ENCODE measurements at regions not wholly inside any gene's neighbourhood (a gene's known extent, or its start where the extent isn't known, plus 50 kb on each side); places are given as distances from the start of the nearest gene placed in this dataset.

DNA sequence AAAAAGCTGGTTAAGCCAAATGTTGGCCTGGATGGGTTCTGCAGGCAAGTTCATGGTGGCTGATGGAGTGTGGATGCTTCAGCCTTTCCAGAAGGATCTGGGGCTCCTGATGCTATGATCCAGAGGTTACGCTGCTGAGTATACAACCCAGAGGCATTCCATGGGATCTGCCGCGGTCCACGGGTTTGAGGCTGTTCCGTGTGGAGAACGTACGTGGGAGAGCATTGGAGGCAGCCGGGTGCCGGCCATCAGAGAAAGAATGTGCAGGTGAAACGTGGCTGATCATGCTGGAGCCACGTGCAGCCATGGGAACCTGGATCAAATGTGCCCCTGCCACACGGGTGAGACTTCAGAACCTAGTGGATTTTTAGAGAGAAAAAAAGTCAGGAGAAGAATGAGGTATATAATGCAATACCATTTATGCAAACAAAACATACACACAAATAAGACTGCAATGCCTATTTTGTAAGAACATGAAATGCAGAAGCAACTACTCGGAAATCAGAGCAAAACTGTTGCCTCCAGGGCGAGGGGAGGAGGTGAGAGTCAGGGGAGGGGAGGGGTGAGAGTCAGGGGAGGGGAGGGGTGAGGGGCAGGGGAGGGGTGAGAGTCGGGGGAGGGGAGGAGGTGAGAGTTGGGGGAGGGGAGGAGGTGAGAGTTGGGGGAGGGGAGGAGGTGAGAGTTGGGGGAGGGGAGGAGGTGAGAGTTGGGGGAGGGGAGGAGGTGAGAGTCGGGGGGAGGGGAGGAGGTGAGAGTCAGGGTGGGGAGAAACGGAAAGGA is 116.5 kb upstream of the C1orf174 start:
- no peak for DNase-seq (ENCODE audit: low spot score)

DNA sequence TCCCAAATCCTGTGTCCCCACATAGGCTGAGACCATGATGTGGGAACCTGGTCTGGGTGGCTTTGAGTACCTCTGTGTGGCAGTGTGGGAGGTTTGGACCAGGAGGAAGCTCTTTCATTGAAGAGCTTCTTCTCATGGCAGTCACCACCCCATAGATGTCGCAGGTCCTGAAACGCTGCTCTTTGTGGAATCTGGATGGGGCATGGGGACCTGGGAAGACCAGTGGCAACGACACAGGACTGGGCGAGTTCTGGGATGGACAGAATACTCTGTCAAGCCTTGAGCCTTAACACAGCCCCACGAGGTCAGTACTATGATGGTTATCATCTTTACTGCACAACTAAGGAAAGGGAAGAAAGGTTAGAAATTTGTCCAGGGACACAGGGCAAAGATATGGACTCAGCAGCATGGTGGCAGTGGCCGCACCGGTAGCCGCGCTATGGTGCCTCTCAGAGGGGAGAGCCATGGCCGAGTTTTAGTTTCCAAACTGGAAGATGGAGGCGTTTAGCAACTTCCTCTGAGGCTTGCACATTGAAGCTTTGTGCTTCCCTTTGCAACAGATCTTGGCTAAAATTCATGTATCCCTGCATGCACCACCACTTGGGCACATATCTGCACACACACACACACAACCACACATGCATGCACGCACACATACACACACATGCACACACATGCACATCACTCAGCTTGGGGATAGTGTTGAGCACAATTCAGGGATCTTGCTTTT is 117.7 kb upstream of the C1orf174 start:
- no peak for DNase-seq (ENCODE audit: low spot score)

DNA sequence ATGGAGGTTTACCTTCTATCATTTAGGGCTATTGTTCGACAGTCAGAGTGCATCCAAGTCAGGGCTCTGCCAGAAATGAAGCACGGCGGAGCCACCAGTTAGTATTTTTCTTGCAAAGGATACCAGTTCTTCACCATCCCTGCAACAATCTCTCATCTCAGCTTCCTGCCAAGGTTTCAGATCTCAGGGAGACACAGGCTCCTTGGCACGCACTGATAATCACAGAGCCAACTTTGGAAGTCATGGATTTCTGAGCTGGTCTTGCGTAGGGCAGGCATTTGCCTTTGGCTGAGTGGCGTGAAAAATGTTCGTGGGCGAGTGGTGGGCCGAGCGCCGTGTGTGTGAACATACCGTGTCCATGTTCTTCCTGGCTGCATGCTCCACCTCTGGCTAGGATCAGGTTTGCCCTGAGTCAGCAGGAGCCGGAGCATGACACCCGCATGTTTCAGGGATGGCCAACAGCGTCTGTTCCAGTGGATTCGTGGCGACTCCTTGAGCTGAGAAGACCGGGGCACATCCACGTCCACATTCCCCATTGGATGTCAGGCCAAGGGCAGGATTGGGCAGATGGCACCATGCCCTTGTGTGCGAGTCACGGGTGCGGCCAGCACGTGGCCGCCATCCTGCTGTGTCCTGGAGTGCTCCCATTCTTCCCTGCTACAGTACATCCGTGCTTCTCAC is 118.5 kb upstream of the C1orf174 start:
- no peak for DNase-seq (ENCODE audit: low spot score)

DNA sequence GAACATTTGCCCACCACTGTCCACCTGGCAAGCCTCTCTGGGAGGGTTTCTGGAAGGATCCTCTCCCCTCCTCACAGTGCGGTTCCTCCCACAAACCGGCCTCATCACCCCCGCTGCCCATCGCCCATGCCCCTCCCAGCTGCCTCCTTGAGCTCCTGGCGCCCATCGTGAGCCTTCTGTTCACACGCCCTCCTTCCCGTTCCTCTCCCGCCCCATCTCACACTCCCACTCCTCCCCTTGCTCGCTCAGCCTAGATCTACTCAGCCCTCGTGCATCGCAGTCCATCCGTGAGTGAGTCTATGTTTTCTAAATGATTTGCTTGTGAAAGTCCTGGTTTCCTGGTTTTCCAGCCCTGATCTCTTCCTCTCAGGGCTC is 119.1 kb upstream of the C1orf174 start:
- DNase-seq (ENCODE audit: low spot score): no peak

DNA sequence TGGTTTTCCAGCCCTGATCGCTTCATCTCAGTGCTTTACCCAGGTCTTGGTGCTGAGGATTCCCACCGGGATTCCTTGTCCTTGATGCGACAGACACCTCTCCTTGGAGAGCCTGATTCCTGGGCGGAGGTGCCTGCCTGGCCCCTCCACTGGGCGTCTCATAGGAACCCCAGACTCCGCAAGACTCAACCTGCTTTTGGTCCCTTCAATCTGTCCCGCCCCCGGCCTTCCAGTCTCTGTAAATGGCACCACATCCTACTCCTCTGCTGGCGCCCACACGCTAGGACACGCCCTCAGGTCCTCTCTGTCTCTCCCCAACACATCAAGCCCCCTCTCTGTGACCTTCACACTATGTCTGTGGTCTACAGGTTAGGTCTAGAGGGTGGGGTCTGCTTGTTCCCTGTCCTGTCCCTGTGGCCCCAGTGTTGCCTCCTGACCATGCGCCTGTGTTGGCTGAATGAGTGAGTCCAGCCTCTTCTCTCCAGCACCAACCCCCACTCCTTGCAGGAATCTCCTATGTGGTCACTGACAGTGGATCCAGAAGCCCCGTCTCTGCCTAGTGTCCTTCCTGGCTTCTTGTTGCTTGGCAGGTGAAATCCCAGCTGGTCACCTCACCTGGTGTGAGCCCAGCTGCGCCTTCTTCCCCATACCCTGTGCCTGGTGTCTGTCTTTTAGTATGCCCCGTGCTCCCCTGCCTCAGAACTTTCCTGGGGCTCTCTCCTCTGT is 119.7 kb upstream of the C1orf174 start:
- no peak for DNase-seq (ENCODE audit: low spot score)

DNA sequence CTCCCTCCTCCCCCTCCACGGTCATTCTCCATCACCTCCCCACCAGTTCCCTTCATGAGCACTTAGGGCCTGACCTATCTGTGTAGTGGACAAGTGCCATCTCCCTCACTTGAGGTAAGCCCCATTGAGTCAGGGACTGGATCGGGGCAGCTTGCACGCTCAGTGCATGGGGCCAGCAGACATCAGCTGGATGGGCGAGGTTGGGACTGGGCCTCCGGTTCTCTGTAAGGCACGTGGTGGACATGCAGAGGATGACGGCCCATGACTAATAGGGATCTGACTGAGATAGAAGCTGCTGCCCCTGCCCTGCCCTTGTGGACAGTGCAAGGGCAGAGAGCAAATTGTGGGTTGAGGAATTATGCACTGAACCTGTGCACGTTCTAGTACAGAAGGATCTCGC is 120.4 kb upstream of the C1orf174 start:
- DNase-seq (ENCODE audit: low spot score): no peak

DNA sequence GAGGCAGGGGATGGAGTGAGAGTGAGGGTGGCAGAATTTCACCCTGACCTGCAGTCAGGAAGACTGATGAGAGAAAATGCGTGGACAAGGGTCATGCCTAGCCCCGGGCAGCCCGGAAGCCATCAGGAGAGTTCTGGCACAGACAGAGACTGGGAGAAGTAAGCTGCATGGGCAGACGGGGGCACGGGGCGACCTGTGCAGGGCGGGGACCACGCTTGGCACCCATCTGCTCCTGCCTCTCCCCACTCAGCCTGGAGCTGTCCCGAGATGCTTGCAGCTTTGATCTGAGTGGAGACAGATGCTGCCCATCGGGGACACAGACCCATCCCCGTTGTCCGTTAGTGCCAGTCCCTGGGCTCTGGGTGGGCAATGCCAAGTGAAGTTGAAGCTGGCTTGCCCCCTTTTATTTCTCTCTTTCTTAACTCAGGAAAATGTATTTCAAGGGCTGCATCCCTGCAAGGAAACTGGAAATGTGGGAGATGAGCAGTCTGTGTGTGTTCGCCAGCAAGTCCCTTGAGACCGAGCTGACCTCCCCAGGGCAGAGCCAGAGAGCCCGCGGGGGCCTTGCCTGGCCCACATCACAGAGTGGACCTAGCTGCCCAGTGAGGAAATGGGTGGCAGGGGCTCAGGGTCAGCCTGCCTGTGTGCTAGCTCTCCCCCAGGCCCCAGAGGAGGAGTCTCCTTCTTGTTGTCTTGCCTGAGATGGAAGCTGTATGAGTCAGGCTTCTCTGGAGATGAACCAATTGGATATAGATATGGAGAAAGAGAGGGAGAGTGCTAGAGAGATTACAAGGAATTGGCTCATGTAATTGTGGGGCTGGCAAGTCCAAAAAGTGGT is 121.3 kb upstream of the C1orf174 start:
- no peak for DNase-seq (ENCODE audit: low spot score)

DNA sequence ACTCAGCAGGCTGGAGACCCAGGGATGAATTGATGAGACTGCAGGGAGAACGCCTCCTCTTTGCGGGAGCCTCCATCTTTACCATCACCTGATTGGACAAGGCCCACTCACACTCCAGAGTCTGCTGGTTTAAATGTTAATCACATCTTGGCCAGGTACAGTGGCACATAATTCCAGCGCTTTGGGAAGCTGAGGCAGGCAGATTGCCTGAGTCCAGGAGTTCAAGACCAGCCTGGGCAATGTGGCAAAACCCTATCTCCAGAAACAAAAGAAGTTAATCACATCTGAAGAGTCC is 121.8 kb upstream of the C1orf174 start:
- no peak for DNase-seq (ENCODE audit: low spot score)

DNA sequence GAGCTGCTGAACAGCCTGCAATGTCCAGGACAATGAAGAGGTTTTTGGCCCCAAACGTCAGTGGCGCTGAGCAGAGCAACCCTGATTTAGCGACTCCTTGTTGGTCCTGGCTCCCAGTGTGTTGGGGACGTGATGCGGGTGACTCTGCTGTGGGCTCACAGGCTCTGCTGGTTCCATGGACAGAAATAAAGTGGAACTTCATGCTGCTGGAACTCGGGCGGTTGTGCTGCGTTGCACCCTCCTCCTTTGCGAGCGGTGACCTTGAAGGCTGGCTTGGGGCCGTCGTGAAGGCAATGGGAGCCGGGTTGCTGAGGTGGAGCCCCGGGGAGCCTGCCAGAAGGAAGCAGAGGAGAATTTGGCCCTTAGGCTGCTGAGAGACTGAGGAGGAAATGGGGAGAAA is 122.6 kb upstream of the C1orf174 start:
- DNase-seq (ENCODE audit: low spot score): no peak

DNA sequence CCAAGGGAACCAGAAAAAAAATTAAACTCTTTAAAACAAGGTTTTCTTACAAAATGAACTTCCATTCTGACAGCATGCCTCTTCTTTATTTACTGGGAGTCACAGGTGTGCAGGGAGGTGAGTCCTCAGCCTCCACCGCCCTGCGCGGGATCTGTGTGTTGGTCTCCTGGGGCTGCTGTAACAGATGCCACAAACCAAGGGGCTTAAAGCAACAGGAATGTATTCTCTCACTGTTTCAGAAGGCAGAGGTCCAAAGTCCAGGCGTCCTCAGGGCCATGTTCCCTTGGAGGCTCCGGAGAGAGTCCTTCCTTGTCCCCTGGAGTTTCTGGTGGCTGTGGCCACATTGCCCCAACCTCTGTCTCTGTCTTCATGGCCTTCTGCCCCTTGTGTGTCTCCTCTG is 123.6 kb upstream of the C1orf174 start:
- no peak for DNase-seq (ENCODE audit: low spot score)

DNA sequence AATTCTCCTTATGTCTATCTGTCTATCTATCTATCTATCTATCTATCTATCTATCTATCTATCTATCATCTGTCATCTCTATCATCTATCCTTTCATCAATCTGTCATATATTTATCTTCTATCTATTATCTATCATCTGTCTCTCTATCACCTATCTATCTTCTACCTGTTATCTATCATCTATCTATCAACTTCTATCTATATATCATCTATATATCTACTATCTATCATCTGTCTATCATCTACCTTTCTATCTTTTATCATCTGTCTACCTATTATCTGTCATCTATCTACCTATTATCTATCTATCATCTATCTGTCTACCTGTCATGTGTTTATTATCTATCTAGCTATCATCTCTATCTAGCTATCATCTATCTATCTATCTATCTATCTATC is 124.7 kb upstream of the C1orf174 start:
- DNase-seq (ENCODE audit: low spot score): no peak

DNA sequence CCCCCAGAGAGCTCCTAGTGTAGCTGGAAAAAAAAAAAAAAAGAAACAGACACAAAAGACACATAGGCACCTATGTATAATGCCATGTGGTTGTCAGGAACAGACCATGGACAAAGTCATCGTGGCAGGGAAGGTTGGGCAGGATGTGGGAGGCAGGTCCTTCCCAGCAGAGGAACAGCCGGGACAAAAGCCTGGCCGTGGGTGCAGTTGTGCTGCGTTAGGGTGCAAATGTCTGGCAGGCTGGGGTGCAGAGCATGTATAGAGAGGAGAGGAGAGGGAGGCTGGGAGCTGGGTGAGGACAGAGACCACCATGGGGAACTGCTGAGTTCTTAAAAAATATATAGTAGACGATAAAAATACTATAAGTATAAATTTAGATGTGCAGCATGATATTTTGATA is 125.7 kb upstream of the C1orf174 start:
- DNase-seq (ENCODE audit: low spot score): no peak

DNA sequence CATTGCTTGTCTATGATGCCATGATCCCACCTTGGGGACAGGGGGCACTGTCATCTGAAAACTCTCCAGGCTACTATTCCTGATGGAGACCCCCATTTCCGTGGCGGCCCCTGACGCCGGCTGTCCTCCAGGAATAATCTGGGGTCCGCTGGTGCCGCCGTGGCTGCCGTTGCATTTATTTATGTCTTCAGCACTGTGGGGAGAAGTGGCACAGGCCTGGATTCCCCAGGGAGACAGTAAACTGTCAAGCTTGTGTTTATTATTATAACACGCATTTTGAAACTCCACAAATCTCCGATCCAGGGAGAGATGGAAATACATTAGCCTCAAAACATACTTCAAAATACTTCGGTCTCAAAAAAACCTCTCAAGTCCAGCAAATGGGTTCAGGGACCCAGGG is 126.9 kb upstream of the C1orf174 start:
- no peak for DNase-seq (ENCODE audit: low spot score)

DNA sequence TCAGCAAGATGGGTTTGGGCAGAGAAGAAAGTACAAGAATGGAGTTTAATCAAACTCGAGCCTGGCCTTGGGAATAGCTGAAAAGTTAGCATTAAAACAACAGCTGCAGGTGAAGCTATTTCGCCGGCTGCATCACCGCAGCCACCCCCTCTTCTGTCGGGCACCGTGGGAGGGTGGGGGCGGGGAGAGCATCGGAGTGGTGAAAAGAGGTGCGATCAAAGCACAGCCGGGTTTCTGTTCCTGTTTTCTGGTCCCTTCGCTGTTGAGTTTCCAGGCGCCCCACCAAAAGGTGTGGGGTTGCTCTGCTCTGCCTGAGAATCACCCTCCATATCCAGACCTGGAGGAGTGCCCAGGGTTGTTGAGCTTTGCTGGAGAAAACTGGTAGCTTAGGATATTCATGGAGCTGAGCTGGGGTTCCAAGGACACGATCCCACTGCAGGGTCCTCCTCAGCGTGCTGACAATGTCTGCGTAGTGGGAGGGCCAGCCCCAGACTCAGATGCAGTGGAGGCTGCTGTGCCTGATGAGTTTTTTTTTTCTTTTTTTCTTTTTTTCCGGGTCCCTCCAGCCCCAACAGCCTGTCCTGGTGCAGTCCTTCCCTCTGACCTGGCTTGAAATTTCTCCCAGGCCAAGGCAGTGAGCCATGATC is 127.5 kb upstream of the C1orf174 start:
- DNase-seq (ENCODE audit: low spot score): no peak

DNA sequence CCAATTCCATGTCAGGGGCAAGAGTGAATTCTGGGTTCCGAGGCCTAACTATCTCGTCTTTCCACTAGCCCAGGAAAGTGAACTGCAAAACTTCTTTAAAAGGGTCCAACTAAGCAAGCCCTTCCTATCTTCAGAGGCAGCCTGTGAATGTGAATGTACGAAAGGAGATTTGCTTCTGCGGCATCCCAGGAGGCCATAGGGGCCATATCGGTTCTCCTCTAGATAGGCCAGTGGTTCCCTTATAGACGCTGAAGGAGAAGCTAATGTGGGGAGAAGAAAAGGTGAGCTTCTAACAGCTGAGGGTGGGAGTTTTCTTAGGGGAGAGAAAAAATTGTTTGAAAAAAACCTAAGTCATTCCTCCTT is 128.0 kb upstream of the C1orf174 start:
- DNase-seq (ENCODE audit: low spot score): no peak

DNA sequence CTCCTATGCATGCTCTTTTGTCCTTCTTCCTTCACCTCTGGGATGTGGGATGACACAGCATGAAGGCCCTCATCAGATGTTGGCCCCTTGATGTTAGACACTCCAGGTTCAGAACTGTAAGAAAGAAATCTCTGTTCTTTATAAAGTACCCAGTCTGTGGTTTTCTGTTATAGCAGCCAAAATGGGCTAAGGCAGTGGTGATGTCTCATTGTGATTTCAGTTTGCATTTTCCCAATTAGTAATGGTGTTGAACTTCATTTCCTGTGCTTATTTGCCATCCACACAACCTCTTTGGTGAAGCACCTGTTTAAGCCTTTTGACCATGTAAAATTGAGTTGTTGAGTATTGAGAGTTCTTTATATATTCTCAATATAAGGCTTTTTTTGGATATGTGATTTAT is 129.3 kb upstream of the C1orf174 start:
- no peak for DNase-seq (ENCODE audit: low spot score)

DNA sequence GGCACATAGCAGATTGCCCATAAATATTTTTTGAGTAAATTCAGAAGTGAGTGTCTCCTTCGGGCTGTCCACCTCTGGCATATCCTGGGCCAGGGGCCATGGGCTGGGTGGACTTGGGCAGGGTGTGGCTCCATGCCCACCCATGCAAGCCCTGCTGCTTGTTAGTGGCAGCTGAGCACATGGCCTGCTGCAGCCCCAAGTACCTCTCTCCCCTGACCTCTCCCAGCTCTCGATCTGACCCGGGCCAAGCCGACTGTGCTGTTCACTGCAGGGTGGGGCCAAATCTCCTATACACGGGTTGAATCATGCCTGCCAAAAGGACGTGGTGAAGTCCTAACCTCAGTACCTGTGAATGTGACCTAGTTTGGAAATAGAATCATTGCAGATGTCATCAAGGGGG is 132.5 kb upstream of the C1orf174 start:
- no peak for DNase-seq (ENCODE audit: low spot score)

DNA sequence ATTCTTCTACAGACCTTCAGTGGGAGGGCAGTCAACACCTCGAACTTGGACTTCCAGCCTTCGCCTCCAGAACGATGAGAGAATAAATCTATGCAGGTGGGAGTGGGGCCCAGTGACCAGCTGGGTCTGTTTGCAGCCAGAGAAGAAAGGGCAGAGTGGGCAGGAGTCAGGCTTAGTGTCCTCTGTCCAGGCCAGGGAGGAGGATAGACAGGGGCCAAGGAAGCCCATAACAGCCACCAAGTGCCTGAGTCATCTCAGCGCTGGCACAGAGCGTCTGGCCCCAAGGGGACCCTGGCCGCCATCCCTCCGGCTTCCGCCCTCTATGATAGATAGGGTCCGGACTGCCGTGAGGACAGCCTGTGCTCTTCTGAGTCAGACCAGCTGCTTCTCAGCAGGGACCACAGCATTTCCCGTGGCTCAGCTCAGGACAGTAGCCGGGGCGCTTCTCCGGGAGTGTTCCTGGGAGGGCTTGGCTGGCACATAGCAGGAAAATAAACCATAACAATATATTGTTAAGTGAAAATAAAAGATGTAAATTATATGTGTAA is 133.1 kb upstream of the C1orf174 start:
- DNase-seq (ENCODE audit: low spot score): no peak

DNA sequence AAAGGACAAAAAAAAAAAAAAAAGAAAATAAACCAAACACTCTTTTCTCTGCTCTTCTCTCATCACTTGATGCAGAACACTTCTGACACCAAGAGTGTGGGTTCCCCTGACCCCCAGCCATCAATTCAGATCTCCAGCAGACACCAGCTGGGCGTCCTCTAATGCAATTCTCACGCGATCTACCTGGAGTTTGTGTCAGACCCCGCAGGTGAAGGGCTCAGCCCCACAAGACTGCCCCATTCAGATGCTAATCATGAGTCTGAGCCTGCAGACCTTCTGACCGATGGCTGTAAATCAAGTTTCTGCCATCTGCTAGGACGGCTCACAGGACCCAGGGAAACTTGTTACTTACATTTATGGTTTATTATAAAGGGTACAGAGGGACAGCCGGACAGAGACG is 133.6 kb upstream of the C1orf174 start:
- no peak for DNase-seq (ENCODE audit: low spot score)

DNA sequence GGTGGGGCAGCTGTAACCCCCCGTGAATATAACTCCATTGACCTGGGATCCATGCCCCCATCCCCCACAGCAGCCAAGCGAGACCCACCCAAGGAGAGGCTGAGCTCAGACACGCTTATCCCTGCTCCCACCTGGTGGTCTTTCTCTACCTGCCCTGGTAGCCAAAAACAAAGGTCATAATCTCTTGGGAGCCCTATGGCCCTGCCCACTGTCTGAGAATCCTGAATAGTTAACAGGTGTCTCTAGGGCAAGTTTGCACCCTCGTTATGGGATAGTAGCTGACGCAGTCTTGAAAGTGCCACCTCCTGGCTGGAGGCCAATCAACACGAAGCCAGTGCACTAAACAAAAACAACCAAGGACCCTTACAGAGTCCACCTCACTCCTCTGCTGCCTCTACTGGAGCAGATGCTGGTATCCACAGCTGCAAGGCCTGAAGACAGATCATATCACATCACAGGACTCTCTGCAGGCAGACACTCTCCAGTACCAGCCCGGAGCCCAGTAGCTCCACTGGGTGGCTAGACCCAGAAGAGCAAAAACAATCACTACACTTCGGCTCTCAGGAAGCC is 134.3 kb upstream of the C1orf174 start:
- DNase-seq (ENCODE audit: low spot score): no peak

DNA sequence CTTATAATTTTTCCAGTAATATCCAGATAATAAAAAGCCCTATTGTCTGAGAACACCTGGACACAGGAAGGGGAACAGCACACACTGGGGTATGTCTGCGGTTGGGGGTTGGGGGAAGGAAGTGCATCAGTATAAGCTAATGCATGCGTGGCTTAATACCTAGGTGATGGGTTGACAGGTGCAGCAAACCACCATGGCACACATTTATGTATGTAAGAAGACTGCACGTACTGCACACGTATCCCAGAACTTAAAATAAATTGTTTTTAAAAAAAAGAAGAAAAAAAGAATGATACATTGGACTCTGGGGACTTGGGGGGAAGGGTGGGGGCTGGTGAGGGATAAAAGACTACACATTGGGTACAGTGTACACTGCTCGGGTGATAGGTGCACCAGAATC is 144.9 kb upstream of the C1orf174 start:
- DNase-seq (ENCODE audit: low spot score): no peak

Data from CD4-positive, alpha-beta T cell treated with Interleukin-15 for 4 hours (primary cell).